ENCODE measurements at regions not wholly inside any gene's neighbourhood (a gene's known extent, or its start where the extent isn't known, plus 50 kb on each side); places are given as distances from the start of the nearest gene placed in this dataset.

- TF ChIP-seq CTCF (conservative IDR thresholded peaks at IDR 0.05) (no peak), ZFX (IDR thresholded peaks at IDR 0.05) (no peak)
Measured at GRCh38 chr4:65018313-65018712, 609.1 kb upstream of the TECRL start.
